Endothelial cell of umbilical vein (primary cell): ENCODE measurements at regions not wholly inside any gene's neighbourhood (a gene's known extent, or its start where the extent isn't known, plus 50 kb on each side); places are given as distances from the start of the nearest gene placed in this dataset.

Experiments
- BruUV-seq: library from RNA; stranded (reverse); fragments of 400-500 nt; replicated peaks from 2 replicates; lab custom pipeline; 2021; lab: Mats Ljungman, UMichigan
- CTCF ChIA-PET: fragments of 300-600, 350-600 bp; sonication (Branson Sonifier 250); formaldehyde crosslinking; loops from one replicate; lab custom pipeline; 2021; ENCODE audit warnings: antibody characterized with exemption, inconsistent platforms; lab: Charles Lee
- POLR2A ChIA-PET: fragments of 300-600, 350-600 bp; sonication (Branson Sonifier 250); formaldehyde crosslinking; loops from one replicate; lab custom pipeline; 2021; ENCODE audit warnings: antibody characterized with exemption, inconsistent platforms; lab: Charles Lee
- DNase-seq: peaks from one replicate; pipeline ENCODE4 v3.0.0-alpha.2; 2011; ENCODE audit warnings: low read depth, low spot score
- FAIRE-seq: peaks from 2 replicates; lab custom pipeline; 2011; peaks lifted over from hg19 to GRCh38; lab: Jason Lieb, UNC
- H2AFZ ChIP-seq: 2 replicates; pipeline ENCODE4 v1.6.0; 2012; ENCODE audit warnings: low read depth, low read length, control low read depth, inconsistent platforms
- H3K27ac ChIP-seq: 2 replicates; pipeline ENCODE4 v1.5.1; 2011; ENCODE audit warnings: low read depth, mild to moderate bottlenecking, control low read depth, low read length, moderate library complexity; ENCODE audit not compliant: insufficient read depth
- H3K27me3 ChIP-seq, 2 experiments: 2 replicates each; pipeline versions ENCODE4 v1.6.0 to v1.6.1; 2011; ENCODE audit warnings: low read length in 2 of 2, mixed read lengths in 1 of 2; ENCODE audit not compliant: control insufficient read depth in 2 of 2, insufficient read depth in 2 of 2
- H3K36me3 ChIP-seq, 2 experiments: 2 replicates in 1 of 2; 3 replicates in 1 of 2; pipeline ENCODE4 v1.5.1; 2011; ENCODE audit warnings: low read length in 2 of 2, mild to moderate bottlenecking in 1 of 2, moderate library complexity in 1 of 2; ENCODE audit not compliant: control insufficient read depth in 2 of 2, insufficient read depth in 2 of 2; ENCODE audit errors: extremely low read depth in 1 of 2
- H3K4me1 ChIP-seq: 3 replicates; pipeline ENCODE4 v1.5.1; 2011; ENCODE audit warnings: mild to moderate bottlenecking, low read length; ENCODE audit not compliant: control insufficient read depth, insufficient read depth; ENCODE audit errors: extremely low read depth
- H3K4me2 ChIP-seq: 2 replicates; pipeline ENCODE4 v1.6.1; 2011; ENCODE audit warnings: low read length, control low read depth, mixed read lengths; ENCODE audit not compliant: insufficient read depth
- H3K4me3 ChIP-seq, 3 experiments: fragments of 200-600 bp in 1 of 3; sonication (generic), shearing (Covaris generic) in 1 of 3; replicated peaks in 1 of 3; 2 replicates each; pipeline ENCODE4 v1.5.1; 2011 to 2016; ENCODE audit warnings: control low read depth in 3 of 3, low read length in 3 of 3, mild to moderate bottlenecking in 2 of 3, inconsistent platforms in 1 of 3, low read depth in 1 of 3, moderate library complexity in 1 of 3; ENCODE audit not compliant: insufficient read depth in 1 of 3
- H3K79me2 ChIP-seq: 2 replicates; pipeline ENCODE4 v1.6.0; 2012; ENCODE audit warnings: low read length, inconsistent platforms; ENCODE audit not compliant: control insufficient read depth, insufficient read depth
- H3K9ac ChIP-seq: replicated peaks from 2 replicates; pipeline ENCODE3; 2011; ENCODE audit warnings: low read length, control low read depth; ENCODE audit not compliant: insufficient read depth; ENCODE audit errors: extremely low read depth
- H3K9me1 ChIP-seq: replicated peaks from 3 replicates; pipeline ENCODE4 v1.6.0; 2011; ENCODE audit warnings: mild to moderate bottlenecking, low read length; ENCODE audit not compliant: control insufficient read depth, insufficient read depth; ENCODE audit errors: extremely low read depth
- H3K9me3 ChIP-seq: replicated peaks from 2 replicates; pipeline ENCODE4 v1.5.1; 2012; ENCODE audit warnings: low read length, inconsistent platforms; ENCODE audit not compliant: control insufficient read depth, insufficient read depth
- H4K20me1 ChIP-seq: replicated peaks from 2 replicates; pipeline ENCODE3; 2011; ENCODE audit warnings: mild to moderate bottlenecking, low read length; ENCODE audit not compliant: control insufficient read depth, insufficient read depth; ENCODE audit errors: extremely low read depth
- CTCF ChIP-seq, 2 donors: IDR thresholded peaks; 1 replicate in 1 of 2; 2 replicates in 1 of 2; pipeline ENCODE4 v1.5.1; 2011; ENCODE audit warnings: low read length in 2 of 2, mild to moderate bottlenecking in 2 of 2, moderate library complexity in 2 of 2, control low read depth in 1 of 2, inconsistent platforms in 1 of 2, low read depth in 1 of 2; ENCODE audit not compliant: insufficient read depth in 1 of 2; ENCODE audit errors: extremely low read depth in 1 of 2
- EZH2 ChIP-seq: IDR thresholded peaks from 2 replicates; pipeline ENCODE4 v1.6.1; 2012; ENCODE audit warnings: borderline replicate concordance, low read depth, mild to moderate bottlenecking, moderate library complexity, low read length, inconsistent platforms; ENCODE audit not compliant: severe bottlenecking
- FOS ChIP-seq: IDR thresholded peaks from 2 replicates; pipeline ENCODE4 v1.6.1; 2011; ENCODE audit warnings: mild to moderate bottlenecking, low read length, moderate library complexity, borderline replicate concordance; ENCODE audit not compliant: insufficient read depth
- GATA2 ChIP-seq: IDR thresholded peaks from 2 replicates; pipeline ENCODE4 v1.7.0; 2011; ENCODE audit warnings: low read depth, mild to moderate bottlenecking, moderate library complexity, mixed read lengths, low read length; ENCODE audit not compliant: insufficient read length, insufficient read depth
- JUN ChIP-seq: IDR thresholded peaks from 2 replicates; pipeline ENCODE4 v1.6.1; 2011; ENCODE audit warnings: borderline replicate concordance, low read depth; ENCODE audit not compliant: insufficient read length, insufficient read depth
- MYC ChIP-seq: IDR thresholded peaks from one replicate; pipeline ENCODE4 v1.6.1; 2011; ENCODE audit warnings: mild to moderate bottlenecking, low read depth, low read length
- POLR2A ChIP-seq: IDR thresholded peaks from 2 replicates; pipeline ENCODE4 v1.6.1; 2012; ENCODE audit warnings: low read depth, mild to moderate bottlenecking, control low read depth, low read length
- POLR2AphosphoS5 ChIP-seq: IDR thresholded peaks from 2 replicates; pipeline ENCODE4 v1.6.1; 2012; ENCODE audit warnings: low read depth, mild to moderate bottlenecking, control low read depth, low read length, moderate library complexity; ENCODE audit not compliant: insufficient read depth
- dilution Hi-C: fragments of 300-500 bp; cut with MboI; formaldehyde crosslinking; loops from one replicate; pipeline ENCODE4 v1.15.0; 2019; ENCODE audit warnings: low sequenced_read_pairs; ENCODE audit not compliant: extremely low pct_ligation_motif_present
- intact Hi-C: fragments of 100-400 bp; cut with micrococcal nuclease; formaldehyde crosslinking; loops from one replicate; pipeline ENCODE4 v1.10.0; 2022
- TF ChIP-seq, protein P1 (sequence below): IDR thresholded peaks from 2 replicates; pipeline ENCODE4 v1.6.1; 2011; ENCODE audit not compliant: insufficient read depth, insufficient read length

DNA sequence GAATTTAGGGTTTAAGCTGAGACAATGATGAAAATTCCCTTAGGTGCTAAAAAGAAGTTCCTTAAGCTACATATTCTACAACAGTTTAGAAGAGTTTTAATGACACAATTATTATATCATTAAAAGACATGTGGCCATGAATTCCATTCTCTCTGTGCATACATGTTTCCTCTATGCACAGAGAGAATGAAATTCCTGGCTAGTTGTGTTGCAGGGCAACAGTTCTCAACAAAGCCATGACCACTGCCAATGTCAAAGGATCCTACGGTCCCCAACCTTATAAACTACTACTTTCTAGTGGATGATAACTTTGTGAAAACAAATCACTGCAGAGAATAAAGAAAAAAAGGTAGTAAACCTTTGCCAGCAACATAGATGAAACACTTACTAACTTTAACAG, 122.7 kb downstream of the OTOL1 start:
- dilution Hi-C loops: no loop called here
- H3K27me3 ChIP-seq: no peaks in the 10 kb centered on the region
- no peak overlapping the region for H3K4me2 ChIP-seq
- H3K9me3 ChIP-seq: peaks cover 2% of the 10 kb centered on the region
- no peaks in the 10 kb centered on the region for H4K20me1 ChIP-seq
- DNase-seq: no peak
- H3K27ac ChIP-seq: no peak overlapping the region
- no TSS peak for BruUV-seq
- CTCF ChIA-PET: no interaction called here
- H3K9ac ChIP-seq: no peak overlapping the region
- intact Hi-C loops: no loop called here
- no peak overlapping the region for H2AFZ ChIP-seq
- H3K9me1 ChIP-seq: no peaks in the 10 kb centered on the region
- POLR2A ChIA-PET: no interaction called here
- H3K79me2 ChIP-seq: no peaks in the 10 kb centered on the region
- FAIRE-seq: no peak
- no peaks in the 10 kb centered on the region for H3K4me1 ChIP-seq
- no peak overlapping the region for H3K4me3 ChIP-seq
- no peaks in the 10 kb centered on the region for H3K36me3 ChIP-seq
- TF ChIP-seq GATA2 (no peak), POLR2AphosphoS5 (no peak), MYC (no peak), CTCF (IDR thresholded peaks at IDR 0.05; ENCODE audit: extremely low read depth in 1 of 2, insufficient read depth in 1 of 2, low read depth in 1 of 2, low read length in 2 of 2) (no peak), JUN (no peak), POLR2A (no peak), EZH2 (no peak), FOS (no peak)
- TF ChIP-seq, protein P1, sequence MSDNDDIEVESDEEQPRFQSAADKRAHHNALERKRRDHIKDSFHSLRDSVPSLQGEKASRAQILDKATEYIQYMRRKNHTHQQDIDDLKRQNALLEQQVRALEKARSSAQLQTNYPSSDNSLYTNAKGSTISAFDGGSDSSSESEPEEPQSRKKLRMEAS: no peak
